Breast epithelium (tissue), 3 donors: ENCODE measurements at regions not wholly inside any gene's neighbourhood (a gene's known extent, or its start where the extent isn't known, plus 50 kb on each side); places are given as distances from the start of the nearest gene placed in this dataset.

Source experiments
- POLR2A ChIP-seq: fragments of 450-650 bp; IDR thresholded peaks from one replicate; pipeline ENCODE4 v1.6.1; 2016; ENCODE audit warnings: antibody characterized with exemption, mild to moderate bottlenecking, moderate library complexity
- TF ChIP-seq, protein P1 (sequence below), 3 donors: fragments of 450-650 bp; IDR thresholded peaks; one replicate each; pipeline ENCODE4 v1.5.1; 2016 to 2017; ENCODE audit warnings: antibody characterized with exemption in 3 of 3, mild to moderate bottlenecking in 3 of 3, moderate library complexity in 3 of 3

DNA sequence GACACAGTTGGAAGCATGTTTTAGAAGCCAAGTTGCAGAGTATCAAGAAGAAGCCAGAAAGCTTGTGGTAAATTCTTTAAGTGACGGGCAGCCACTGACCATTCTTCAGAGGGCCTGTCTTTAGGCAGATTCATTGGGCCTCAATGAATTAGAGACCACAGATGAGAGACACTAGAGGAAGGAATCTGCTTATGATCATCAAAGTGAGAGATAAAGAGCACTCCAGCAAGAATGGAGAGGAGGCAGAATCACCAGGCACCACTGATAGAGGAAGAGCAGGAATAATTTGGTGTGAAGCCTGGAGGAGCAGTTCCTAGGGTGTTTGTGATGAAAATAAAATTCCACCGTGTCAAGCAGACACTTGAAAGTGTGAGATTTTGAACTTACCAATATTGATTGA lies 365.9 kb upstream of the SLC30A5 start:
- TF ChIP-seq, protein P1, sequence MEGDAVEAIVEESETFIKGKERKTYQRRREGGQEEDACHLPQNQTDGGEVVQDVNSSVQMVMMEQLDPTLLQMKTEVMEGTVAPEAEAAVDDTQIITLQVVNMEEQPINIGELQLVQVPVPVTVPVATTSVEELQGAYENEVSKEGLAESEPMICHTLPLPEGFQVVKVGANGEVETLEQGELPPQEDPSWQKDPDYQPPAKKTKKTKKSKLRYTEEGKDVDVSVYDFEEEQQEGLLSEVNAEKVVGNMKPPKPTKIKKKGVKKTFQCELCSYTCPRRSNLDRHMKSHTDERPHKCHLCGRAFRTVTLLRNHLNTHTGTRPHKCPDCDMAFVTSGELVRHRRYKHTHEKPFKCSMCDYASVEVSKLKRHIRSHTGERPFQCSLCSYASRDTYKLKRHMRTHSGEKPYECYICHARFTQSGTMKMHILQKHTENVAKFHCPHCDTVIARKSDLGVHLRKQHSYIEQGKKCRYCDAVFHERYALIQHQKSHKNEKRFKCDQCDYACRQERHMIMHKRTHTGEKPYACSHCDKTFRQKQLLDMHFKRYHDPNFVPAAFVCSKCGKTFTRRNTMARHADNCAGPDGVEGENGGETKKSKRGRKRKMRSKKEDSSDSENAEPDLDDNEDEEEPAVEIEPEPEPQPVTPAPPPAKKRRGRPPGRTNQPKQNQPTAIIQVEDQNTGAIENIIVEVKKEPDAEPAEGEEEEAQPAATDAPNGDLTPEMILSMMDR (IDR thresholded peaks at IDR 0.05), result no peak
- no peak for TF ChIP-seq POLR2A
